K562 (cell line): ENCODE measurements at regions not wholly inside any gene's neighbourhood (a gene's known extent, or its start where the extent isn't known, plus 50 kb on each side); places are given as distances from the start of the nearest gene placed in this dataset.

Experiments
- CREB3L1 ChIP-seq: fragments of 450-650 bp; IDR thresholded peaks from 2 replicates; pipeline ENCODE4 v1.6.1; 2014; ENCODE audit warnings: low read depth, mild to moderate bottlenecking, moderate library complexity, borderline replicate concordance
- CREB5 ChIP-seq: fragments of 250-450 bp; sonication (Bioruptor Pico); IDR thresholded peaks from 2 replicates; pipeline ENCODE4 v1.5.0; 2020; ENCODE audit warnings: mild to moderate bottlenecking
- CUX1 ChIP-seq: fragments of 200-800 bp; sonication (Bioruptor generic); IDR thresholded peaks from 2 replicates; pipeline ENCODE4 v1.6.1; 2016; ENCODE audit warnings: missing genetic modification characterization, missing compliant biosample characterization
- E2F3 ChIP-seq: fragments of 250-450 bp; sonication (Bioruptor Pico); IDR thresholded peaks from 2 replicates; pipeline ENCODE4 v1.4.0; 2020; ENCODE audit warnings: mild to moderate bottlenecking
- EZH2 ChIP-seq: IDR thresholded peaks from 2 replicates; pipeline ENCODE4 v1.6.1; 2012; ENCODE audit warnings: low read depth, mild to moderate bottlenecking, inconsistent platforms, low read length, borderline replicate concordance
- TBL1XR1 ChIP-seq, 2 experiments: IDR thresholded peaks; 2 replicates each; pipeline ENCODE4 v1.6.1; 2012; ENCODE audit warnings: improper control_type of control experiment in 2 of 2, low read length in 2 of 2, mild to moderate bottlenecking in 1 of 2

GRCh38 chr10:78356291-78356900 is 322.7 kb downstream of the RPS24 start (continued):
- TF ChIP-seq E2F3 (CRISPR knock-in tag) = no peak
- TF ChIP-seq EZH2 = no peak
- no peak for TF ChIP-seq CUX1 (CRISPR knock-in tag)
- no peak for TF ChIP-seq CREB5 (CRISPR knock-in tag)
- TF ChIP-seq CREB3L1 = no peak
- no peak for TF ChIP-seq TBL1XR1 (IDR thresholded peaks at IDR 0.05; ENCODE audit: low read length in 2 of 2)
